Fibroblast of mammary gland (primary cell): ENCODE measurements at regions not wholly inside any gene's neighbourhood (a gene's known extent, or its start where the extent isn't known, plus 50 kb on each side); places are given as distances from the start of the nearest gene placed in this dataset.

Experiments used
- DNase-seq: peaks from one replicate; pipeline ENCODE4 v3.0.0-alpha.2; 2010; ENCODE audit warnings: low read depth
- H3K4me3 ChIP-seq: 2 replicates; pipeline ENCODE4 v1.5.1; 2011; ENCODE audit warnings: low read depth, mild to moderate bottlenecking, low read length, moderate library complexity; ENCODE audit not compliant: control insufficient read depth
- TF ChIP-seq, protein P1 (sequence below): conservative IDR thresholded peaks from 2 replicates; pipeline ENCODE4 v1.5.1; 2011; ENCODE audit warnings: low read depth, low read length, inconsistent platforms; ENCODE audit not compliant: control insufficient read depth, insufficient read depth

DNA sequence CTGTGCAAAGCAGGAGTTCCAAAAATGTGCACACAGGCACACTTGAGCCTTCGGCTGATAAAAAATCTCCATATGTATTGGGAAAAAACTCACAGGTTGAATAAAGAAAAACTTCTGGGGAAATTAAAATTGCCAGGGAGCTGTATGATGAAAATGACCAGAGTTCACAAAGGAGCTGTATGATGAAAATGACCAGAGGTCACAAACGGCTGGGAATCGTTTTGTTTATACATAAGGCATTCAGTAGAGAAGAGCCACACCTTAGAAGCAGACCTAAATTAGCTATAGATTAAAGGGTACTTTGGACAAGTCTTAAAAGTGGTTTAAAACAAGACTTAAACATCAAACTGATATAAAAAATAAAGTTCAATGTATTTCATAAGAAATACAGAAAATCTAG, 251.7 kb upstream of the TMEM132C start:
- TF ChIP-seq, protein P1, sequence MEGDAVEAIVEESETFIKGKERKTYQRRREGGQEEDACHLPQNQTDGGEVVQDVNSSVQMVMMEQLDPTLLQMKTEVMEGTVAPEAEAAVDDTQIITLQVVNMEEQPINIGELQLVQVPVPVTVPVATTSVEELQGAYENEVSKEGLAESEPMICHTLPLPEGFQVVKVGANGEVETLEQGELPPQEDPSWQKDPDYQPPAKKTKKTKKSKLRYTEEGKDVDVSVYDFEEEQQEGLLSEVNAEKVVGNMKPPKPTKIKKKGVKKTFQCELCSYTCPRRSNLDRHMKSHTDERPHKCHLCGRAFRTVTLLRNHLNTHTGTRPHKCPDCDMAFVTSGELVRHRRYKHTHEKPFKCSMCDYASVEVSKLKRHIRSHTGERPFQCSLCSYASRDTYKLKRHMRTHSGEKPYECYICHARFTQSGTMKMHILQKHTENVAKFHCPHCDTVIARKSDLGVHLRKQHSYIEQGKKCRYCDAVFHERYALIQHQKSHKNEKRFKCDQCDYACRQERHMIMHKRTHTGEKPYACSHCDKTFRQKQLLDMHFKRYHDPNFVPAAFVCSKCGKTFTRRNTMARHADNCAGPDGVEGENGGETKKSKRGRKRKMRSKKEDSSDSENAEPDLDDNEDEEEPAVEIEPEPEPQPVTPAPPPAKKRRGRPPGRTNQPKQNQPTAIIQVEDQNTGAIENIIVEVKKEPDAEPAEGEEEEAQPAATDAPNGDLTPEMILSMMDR: no peak
- no peak overlapping the region for H3K4me3 ChIP-seq
- no peak for DNase-seq

DNA sequence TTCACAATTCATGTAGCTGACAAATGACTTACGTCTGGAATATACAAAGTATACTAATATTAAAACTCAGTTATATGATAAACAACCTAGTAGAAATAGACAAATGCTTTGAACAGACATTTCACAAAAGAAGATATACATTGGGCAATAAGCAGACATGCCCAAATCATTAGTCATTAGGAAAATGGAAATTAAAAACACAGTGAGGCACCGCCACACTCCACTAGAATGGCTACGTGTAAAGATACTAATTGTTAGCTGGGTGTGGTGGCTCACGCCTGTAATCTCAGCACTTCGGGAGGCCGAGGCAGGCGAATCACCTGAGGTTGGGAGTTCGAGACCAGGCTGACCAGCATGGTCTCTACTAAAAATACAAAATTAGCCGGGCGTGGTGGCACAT, 248.9 kb upstream of the TMEM132C start:
- no peak overlapping the region for H3K4me3 ChIP-seq
- TF ChIP-seq, protein P1: no peak
- DNase-seq: no peak

DNA sequence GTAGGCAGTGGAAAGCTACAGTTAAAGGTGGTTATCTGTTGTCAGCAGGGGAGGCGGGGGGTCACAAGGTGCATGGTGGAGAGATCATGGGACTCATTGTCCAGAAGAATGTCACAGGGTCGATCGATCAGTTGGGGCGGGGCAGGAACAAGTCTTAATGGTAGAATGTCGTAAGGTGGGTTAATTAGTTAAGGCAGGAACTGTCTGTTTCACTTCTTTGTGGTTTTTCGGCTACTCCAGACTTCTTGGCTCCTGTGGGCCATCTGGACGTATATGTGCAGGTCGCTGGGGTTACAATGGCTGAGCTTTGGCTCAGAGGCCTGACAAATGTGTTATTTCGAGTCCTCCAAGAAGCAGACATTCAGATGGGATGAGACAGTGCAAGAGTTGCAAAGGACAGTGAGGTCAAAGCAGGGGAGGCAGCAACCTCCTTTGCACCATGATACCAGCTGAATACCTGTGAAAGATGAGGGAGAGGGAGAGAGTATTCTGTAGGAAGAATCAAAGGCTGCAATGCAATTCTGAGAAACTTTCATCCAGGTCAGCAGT, 246.9 kb upstream of the TMEM132C start:
- no peak for DNase-seq
- TF ChIP-seq, protein P1: no peak
- no peak overlapping the region for H3K4me3 ChIP-seq

DNA sequence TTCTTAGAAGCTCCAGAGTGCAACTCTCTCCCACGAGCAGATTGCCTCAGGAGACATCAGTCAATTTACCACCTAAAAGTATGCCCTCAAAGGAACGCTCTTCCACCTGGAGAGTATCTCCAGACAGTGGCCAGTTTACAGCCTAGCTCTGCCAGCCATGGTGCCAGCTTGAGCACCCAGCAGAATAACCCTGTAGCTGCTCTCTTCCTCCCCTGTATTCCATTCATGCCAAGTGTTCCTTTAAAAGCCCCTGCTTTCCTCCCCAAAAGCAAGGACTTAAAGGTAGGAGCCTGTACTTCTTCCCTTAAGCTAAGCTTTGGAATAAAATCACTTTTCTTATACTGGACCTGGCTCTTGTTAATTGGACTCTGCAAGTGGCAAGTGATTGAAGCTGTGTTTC, 245.4 kb upstream of the TMEM132C start:
- H3K4me3 ChIP-seq: no peak overlapping the region
- no peak for DNase-seq
- TF ChIP-seq, protein P1: no peak

DNA sequence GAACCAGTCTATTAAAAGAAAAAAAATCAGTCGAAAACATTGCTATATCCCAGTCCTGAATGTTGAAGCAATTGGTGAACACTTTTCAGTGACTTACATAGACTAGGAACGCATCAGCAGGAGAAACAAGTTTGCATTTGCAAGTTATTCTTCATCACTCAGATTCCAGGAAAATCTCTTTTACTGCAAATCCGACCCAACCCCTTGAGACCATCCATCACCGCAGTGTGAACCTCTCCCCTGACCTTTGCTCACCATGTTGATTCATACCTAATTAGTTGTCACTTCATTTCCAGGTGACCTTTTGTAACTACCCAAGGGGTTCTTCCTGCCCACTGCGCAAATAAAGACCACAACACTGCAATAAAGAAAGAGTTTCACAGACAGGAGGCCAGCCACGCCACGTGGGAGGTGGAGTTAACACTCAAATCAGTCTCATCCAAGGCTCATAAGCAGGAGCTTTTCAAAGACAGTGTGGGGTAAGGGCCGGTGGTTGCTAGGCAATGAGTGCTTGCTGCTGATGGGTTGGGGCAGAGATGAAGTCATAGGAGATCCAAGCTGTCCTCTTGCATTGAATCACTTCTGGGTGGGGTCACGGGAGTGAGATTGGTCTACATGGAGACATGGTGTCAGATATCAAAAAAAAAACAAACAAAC, 241.3 kb upstream of the TMEM132C start:
- TF ChIP-seq, protein P1: no peak
- H3K4me3 ChIP-seq: no peak overlapping the region
- no peak for DNase-seq

DNA sequence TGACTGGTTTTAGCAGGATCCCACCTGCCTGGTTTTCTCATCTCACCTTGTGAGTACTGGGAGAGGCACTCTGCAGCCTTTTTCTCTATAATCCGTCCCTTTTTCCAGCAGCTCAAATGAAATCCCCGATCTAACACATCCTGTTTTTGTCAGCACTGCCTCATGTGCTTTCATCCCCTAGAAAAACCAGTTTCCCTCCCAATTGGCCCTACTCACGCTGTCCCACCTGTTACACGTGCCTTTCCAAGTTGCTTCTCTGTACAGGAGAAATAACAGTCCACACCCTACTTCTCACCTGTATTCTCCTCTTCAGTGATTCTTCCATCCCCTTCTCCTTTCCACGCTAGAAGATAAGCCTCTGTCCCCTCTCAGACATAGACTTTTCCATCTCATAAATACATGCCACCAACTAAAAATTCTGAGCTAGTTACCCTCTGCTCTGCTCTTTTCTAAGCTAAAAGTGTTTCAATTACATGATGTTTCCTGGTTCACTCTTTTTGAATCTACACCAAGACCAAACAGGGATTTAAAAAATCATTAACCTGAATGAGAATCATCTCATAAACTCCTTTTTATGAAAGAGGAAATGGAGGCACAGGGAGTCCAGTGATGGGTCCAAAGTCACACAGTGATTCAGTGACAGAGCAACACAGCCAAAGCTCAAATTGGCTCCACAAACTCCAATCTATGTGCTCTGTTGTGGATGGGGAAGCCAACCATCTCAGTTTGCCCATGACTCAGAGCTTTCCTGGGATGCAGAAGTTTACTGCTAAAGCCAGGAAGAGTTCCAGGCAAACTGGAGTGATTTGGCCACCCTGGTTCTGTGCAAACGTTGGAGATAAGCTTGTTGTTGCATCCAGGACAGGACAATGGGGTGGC, 240.0 kb upstream of the TMEM132C start:
- TF ChIP-seq, protein P1: no peak
- no peak for DNase-seq
- H3K4me3 ChIP-seq: no peak overlapping the region
